HCT116 (cell line): ENCODE measurements at regions not wholly inside any gene's neighbourhood (a gene's known extent, or its start where the extent isn't known, plus 50 kb on each side); places are given as distances from the start of the nearest gene placed in this dataset.

ENCODE experiments used
- CTCF ChIP-seq, 3 experiments: fragments of 200-600 bp in 1 of 3; sonication (generic) in 1 of 3; IDR thresholded peaks in 2 of 3; conservative IDR thresholded peaks in 1 of 3; 2 replicates each; pipeline ENCODE4 v1.5.1; 2012 to 2017; ENCODE audit warnings: low read depth in 2 of 3, low read length in 2 of 3, antibody characterized with exemption in 1 of 3, borderline replicate concordance in 1 of 3, control low read depth in 1 of 3, mild to moderate bottlenecking in 1 of 3, mixed read lengths in 1 of 3, mixed run types in 1 of 3, moderate library complexity in 1 of 3; ENCODE audit not compliant: insufficient read depth in 1 of 3
- EZH2 ChIP-seq: fragments of 200-600 bp; sonication (generic); IDR thresholded peaks from 2 replicates; pipeline ENCODE4 v1.6.1; 2017; ENCODE audit warnings: antibody characterized with exemption, mixed run types
- EZH2phosphoT487 ChIP-seq: fragments of 200-600 bp; IDR thresholded peaks from 2 replicates; pipeline ENCODE4 v1.6.1; 2018; ENCODE audit warnings: antibody characterized with exemption, borderline replicate concordance
- JUND ChIP-seq: IDR thresholded peaks from 2 replicates; pipeline ENCODE4 v1.6.1; 2012
- POLR2A ChIP-seq: IDR thresholded peaks from 2 replicates; pipeline ENCODE4 v1.7.0; 2011; ENCODE audit warnings: borderline replicate concordance; ENCODE audit not compliant: insufficient read depth, insufficient read length; ENCODE audit errors: extremely low read depth
- POLR2AphosphoS5 ChIP-seq: IDR thresholded peaks from 2 replicates; pipeline ENCODE4 v1.6.1; 2011; ENCODE audit warnings: mild to moderate bottlenecking, low read depth, low read length, moderate library complexity
- RAD21 ChIP-seq: IDR thresholded peaks from 2 replicates; pipeline ENCODE4 v1.6.1; 2012; ENCODE audit warnings: low read depth, mild to moderate bottlenecking
- REST ChIP-seq: IDR thresholded peaks from 2 replicates; pipeline ENCODE4 v1.6.1; 2012; ENCODE audit warnings: low read depth
- SIN3A ChIP-seq: IDR thresholded peaks from 2 replicates; pipeline ENCODE4 v1.6.1; 2012; ENCODE audit warnings: low read depth
- SP1 ChIP-seq: IDR thresholded peaks from 2 replicates; pipeline ENCODE4 v1.6.1; 2012; ENCODE audit warnings: low read depth
- TCF7L2 ChIP-seq: IDR thresholded peaks from 2 replicates; pipeline ENCODE4 v1.7.0; 2011; ENCODE audit warnings: borderline replicate concordance, inconsistent platforms; ENCODE audit not compliant: insufficient read depth, insufficient read length; ENCODE audit errors: extremely low read depth
- YY1 ChIP-seq: IDR thresholded peaks from 2 replicates; pipeline ENCODE4 v1.6.1; 2011; ENCODE audit warnings: low read length, low read depth, moderate library complexity, mild to moderate bottlenecking; ENCODE audit not compliant: insufficient replicate concordance; ENCODE audit errors: extremely low read depth
- ZFX ChIP-seq: fragments of 450-650 bp; IDR thresholded peaks from 2 replicates; pipeline ENCODE4 v1.6.1; 2017
- ZNF274 ChIP-seq: fragments of 200-500 bp; sonication (Bioruptor generic); IDR thresholded peaks from 2 replicates; pipeline ENCODE4 v1.6.1; 2014; ENCODE audit warnings: mild to moderate bottlenecking, low read depth, low read length, inconsistent platforms

GRCh38 chr12:31218203-31219025 is 107.5 kb downstream of the SINHCAF start:
- TF ChIP-seq ZFX (no peak), POLR2A (no peak), JUND (no peak), POLR2AphosphoS5 (no peak), ZNF274 (no peak), EZH2 (no peak), SP1 (no peak), CTCF (IDR thresholded peaks at IDR 0.05 in 2 of 3, conservative IDR thresholded peaks at IDR 0.05 in 1 of 3; ENCODE audit: borderline replicate concordance in 1 of 3, insufficient read depth in 1 of 3, low read depth in 2 of 3, low read length in 2 of 3) (no peak), EZH2phosphoT487 (no peak), YY1 (no peak), TCF7L2 (no peak), REST (no peak), RAD21 (no peak), SIN3A (no peak)
